ENCODE measurements at regions not wholly inside any gene's neighbourhood (a gene's known extent, or its start where the extent isn't known, plus 50 kb on each side); places are given as distances from the start of the nearest gene placed in this dataset.
A peak's percentile ranks its signal among the peaks of the same experiment; 100 is the strongest.

GRCh38 chr3:110711130-110711832 is 360.3 kb upstream of the NECTIN3 start:
- DNase-seq, result no peak

DNA sequence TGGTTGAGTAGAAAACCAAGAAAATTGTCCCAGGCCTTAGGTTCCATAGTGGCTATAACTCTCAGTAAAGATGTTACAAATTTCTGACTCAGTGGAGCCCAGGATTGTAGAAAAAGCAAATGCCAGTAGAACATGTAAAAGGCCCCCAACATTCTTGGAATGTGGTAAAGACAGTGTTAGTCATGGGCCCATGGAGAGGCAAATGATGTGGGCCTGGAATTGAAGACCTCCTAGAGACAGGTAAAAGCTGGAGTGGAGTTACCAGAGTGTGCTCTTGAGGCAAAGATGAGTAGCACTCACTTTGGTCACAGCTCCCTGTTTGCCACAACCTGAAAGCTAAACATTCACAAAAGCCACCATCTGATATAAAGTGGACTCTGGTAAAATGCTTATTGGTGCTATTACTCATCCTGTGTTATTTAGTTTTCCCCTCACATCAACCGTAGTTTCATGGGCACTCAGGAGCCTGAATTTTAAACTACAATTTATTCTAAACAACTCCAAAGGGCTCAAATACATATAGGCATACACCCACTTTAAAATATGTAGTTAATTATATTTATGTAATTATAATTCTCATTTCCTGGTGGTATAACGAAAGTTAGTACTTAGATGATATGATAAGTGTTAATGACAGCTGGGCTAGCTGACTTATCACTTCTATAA is 359.6 kb upstream of the NECTIN3 start:
- DNase-seq, result peak; percentile 5

DNA sequence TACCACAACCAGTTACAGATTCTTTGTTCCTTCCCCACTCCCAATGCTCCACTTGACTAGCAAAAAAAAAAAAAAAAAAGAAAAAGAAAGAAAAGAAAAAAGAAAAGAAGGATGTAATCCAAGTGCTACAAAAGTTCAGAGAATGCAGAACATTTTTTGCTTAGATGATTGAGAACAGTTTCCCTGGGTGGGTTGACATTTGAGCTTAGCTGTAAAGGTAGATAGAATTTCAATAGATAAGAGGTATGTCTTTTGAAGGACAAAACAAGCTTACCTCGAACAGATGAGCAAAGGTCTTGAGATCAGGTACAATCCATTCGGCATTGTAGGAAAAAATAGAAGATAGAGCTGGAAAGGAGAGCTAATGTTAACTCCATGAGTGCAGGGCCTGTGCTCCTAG is 344.6 kb upstream of the NECTIN3 start:
- no peak for DNase-seq

DNA sequence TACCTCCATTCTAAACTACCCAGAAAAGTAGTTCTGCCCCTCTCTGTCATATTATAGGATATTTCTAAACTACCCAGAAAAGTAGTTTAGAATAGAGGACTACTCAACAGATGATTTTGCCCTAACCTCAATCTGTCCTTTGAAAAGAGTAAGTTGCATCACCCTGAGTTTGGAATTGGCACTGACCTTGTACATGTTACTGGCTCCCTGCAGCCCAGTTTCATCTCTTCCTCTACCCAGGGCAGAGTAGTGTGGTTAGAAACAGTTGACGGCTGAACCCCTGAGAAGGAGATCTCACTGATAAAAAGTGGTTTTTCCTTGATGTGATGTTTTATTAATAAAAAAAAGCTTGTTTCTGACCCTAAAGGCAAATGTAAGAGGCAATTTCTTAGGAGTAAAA is 340.5 kb upstream of the NECTIN3 start:
- DNase-seq, result no peak

- no peak for DNase-seq
Measured at GRCh38 chr3:110732420-110732819, 339.2 kb upstream of the NECTIN3 start.

DNA sequence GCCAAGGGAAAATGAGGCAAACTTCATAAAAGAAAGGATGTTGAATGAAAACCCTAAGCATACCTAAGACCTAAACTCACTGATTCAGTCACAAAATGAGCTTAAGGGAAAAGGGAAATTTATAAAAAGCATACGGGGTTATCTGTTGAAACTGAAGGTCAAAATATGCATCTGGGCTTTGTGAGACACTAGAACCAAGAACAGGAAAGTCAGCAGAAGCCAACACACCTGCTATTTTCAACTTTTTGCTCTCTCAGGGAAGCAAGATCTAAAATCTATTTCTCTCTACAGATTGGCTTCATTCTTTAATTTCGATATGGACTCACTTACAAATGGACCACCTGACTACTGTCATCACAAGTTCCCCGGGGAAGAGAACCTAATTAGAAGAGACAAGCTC is 338.6 kb upstream of the NECTIN3 start:
- DNase-seq, result no peak

DNA sequence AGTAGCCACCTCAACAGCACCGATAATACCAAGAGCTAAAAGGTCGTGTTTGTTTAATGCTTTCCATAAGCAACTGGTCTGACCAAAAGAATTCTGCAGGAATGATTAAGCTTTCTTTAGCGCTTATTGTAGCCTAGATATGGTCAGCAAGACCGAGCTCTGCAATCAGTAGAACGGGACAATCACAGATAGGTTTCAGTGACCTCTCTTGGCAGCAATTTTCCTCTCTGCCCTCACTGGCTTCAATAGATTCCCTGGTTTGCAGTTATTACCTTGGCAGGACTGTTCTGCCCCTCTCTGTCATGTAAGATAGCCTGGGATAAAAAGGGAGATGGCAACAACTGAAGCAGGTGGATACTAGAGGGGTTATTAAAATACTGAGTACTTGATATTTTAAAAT is 337.1 kb upstream of the NECTIN3 start:
- no peak for DNase-seq

DNA sequence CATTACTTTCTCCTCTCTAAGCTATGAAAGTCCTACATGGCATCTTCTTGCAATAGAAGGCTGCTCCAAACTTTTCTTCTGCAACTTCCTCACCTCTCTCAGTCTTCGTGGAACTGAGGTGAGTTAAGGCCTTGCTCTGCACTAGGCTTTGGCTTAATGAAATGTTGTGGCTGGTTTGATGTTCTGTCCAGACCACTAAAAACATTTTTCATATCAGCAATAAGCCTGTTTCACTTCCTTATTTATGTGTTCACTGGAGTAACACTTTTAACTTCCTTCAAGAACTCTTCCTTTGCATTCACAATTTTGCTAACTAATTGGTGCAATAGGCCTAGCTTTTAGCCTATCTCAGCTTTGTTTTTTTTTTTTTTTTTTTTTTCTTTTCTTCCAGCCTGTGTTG is 335.3 kb upstream of the NECTIN3 start:
- DNase-seq, result no peak

DNA sequence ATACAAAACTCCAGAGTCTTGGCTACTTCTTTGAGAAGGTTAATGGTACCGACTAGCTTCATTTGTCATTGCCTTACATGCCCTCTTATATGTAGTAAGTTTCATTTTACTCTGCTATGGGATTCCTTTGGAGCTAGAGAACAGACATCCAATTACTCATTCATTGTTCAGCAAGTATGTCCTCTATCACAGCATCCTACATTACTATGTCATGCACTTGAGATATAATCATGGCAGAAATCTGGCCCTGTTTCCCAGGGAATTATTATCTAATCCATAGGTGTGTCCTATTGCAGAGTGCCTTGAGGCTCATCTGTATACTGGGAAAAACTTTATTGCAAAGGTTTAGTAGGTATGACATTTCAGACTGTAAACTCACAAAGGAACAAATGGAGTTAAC is 333.1 kb upstream of the NECTIN3 start:
- DNase-seq, result no peak

GRCh38 chr3:110741891-110742290 is 329.7 kb upstream of the NECTIN3 start:
- DNase-seq, result no peak

DNA sequence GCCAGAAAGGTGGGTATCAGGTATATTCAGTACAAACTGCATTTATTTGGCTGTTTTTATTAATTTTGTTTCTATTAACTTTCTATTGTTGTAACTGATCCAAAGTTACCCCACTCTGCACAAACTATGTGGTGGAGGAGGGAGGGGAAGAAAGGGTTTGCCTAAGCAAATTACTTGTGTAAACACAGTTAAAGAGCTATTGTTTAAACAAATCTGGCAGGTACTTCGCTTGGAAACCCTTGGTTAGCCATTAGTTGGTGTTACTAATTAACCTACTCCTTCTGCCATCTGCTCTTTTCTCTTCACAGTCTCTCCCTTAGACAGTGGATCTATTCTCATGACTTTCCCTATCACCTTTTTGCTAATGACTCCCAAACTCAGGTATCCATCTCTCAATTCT is 328.4 kb upstream of the NECTIN3 start:
- peak; percentile 81 for DNase-seq

GRCh38 chr3:110743984-110744383 is 327.6 kb upstream of the NECTIN3 start:
- no peak for DNase-seq

GRCh38 chr3:110744723-110745122 is 326.9 kb upstream of the NECTIN3 start:
- no peak for DNase-seq

DNA sequence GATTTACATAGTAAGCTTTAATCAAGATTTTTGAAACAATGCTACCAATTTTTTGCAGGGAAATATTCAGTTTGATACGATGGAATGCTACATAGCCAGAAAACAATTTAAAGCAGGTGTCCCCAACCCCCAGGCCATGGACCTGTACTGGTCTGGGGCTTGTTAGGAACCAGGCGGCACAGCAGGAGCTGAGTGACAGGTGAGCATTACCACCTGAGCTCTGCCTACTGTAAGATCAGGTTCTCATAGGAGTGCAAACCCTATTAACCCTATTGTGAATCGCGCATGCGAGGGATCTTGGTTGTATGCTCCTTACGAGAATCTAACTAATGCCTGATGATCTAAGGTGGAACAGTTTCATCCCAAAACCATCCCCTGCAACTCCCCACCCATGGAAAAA is 322.6 kb upstream of the NECTIN3 start:
- no peak for DNase-seq

DNA sequence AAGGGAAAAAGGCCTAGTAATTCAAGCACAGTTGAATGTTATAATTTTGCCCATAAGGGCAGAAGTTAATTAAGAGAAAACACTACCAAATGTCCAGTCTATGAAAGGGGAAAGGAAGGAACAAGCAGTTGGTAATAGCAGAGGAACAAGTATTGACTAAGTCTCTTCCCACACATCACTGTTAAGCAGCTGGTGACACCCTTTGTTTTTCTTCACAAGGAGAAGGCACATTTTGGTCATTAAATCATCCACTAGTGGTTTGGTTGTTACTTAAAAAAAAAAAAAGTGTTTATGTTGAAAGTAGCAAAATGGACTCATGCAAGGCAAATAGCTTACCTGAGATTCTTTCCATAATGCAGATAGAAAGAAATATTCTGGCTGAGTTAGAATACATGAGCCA is 321.4 kb upstream of the NECTIN3 start:
- DNase-seq, result peak; percentile 2

GRCh38 chr3:110752307-110752706 is 319.3 kb upstream of the NECTIN3 start:
- DNase-seq, result no peak

DNA sequence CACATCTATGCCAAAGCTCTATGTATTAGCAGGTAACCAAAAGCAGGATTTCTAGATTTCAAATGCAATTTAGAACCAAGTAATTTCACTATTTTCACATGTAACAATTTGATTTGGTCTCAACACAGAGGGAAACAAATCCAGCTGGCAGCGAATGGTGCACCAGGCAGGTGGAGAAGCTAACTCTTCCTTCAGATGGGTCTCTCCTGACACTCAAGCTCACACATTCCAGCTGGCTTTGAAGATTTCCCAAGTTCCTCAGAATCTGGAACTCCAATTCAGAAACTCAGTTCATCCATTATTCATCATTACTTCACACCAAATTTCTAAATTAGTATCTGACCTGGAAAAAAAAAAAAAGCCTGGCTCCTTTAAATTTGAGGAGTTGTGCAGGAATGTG is 318.1 kb upstream of the NECTIN3 start:
- DNase-seq, result no peak

DNA sequence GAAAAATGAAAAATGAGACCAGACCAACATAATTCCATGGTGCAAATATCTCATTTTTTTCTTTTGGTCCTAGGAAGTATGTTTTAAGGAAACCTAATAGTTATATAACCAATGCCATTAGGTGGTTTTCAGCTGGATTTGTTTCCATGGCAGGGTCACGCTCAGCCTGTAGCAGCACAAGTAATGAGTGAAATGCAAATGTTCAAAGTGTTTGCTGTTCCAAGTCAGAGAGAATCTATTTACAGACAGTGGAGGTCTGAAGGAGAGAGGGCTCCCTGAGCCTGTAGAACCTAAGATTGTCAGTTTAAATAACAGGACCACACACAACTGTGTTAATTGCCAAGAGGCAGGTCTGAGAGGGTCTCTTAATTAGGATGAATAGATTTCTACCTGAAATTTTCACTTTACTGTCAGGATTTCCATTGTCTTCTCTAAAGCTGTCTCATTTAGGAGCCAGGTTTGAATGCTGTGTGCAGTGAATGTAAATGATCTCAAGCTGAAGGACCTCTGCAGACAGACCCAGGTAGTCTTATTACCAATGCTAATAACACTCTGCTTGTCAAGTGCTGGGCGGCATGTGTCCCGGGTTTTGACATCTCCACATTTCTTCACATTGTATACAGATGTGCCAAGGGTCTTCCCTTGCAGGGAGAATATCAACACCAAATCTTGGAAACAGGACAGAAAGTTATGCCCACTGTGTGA is 317.3 kb upstream of the NECTIN3 start:
- no peak for DNase-seq

DNA sequence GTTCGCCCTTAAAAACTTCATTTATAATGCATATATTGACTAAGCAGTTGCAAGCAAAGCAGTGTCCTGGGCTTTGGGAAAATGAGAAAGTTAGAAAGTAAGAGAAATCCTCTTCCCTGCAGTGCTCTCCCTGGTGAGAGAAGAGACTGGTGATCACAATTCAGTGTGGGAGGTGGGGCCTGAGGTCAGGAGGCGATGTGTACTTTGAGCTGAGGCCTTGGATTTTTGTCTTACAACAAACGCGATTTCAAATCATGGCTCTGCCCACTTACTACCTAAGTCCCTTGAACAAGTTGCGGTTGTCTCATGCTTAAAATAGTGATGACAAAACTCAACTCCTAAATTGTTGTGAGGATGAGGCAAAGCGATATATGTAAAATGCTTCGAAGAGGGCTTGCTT is 316.3 kb upstream of the NECTIN3 start:
- no peak for DNase-seq

- no peak for DNase-seq
Measured at GRCh38 chr3:110756705-110757104, 314.9 kb upstream of the NECTIN3 start.

DNA sequence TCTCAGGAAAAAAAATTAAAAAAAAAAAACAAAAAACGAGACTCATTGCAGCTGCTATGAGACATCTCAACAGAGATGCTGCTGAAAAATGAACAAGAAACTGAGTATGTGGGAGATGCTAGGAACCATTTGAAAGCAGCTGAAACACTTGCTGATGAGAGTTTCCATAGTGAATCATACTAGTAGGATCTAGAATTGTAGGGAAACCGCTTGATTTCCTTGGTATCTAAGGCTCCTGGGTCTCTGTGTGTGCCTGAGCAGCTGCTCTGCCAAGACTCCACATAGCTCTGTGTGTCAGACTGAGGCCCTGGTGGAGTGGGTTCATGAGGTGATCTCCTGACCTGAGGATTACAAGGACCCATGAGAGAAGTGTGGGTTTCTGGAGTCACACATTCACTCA is 313.4 kb upstream of the NECTIN3 start:
- DNase-seq, result no peak

DNA sequence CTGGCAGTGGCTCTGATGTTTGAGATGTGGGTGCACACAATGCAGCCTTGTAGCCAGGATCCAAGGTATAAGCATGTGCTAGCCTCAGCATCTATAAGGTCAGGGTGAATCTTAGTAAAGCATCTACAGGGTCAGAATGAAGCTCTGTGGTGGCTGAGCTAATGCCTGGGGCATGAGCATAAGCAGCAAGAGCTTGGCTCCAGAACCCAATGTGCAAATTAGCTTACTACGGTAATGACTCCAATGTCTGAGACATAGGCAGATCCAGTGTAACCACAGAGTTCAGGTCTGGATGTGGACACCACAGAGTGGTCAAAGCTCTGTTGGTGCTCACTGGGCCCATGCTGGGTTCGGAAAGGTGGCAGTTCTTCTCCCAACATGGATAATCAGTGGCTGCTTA is 304.5 kb upstream of the NECTIN3 start:
- DNase-seq, result no peak

GRCh38 chr3:110767838-110768237 is 303.8 kb upstream of the NECTIN3 start:
- DNase-seq, result no peak

- DNase-seq, result no peak
Measured at GRCh38 chr3:110773413-110773954, 298.1 kb upstream of the NECTIN3 start.
